HG03108 (cell line): ENCODE measurements at regions not wholly inside any gene's neighbourhood (a gene's known extent, or its start where the extent isn't known, plus 50 kb on each side); places are given as distances from the start of the nearest gene placed in this dataset.

Source experiments
- ATAC-seq: cut with Tn5 transposase; IDR thresholded peaks from one replicate; pipeline ENCODE4 v1.9.1; 2021; ENCODE audit warnings: moderate library complexity; ENCODE audit not compliant: unreplicated experiment

DNA sequence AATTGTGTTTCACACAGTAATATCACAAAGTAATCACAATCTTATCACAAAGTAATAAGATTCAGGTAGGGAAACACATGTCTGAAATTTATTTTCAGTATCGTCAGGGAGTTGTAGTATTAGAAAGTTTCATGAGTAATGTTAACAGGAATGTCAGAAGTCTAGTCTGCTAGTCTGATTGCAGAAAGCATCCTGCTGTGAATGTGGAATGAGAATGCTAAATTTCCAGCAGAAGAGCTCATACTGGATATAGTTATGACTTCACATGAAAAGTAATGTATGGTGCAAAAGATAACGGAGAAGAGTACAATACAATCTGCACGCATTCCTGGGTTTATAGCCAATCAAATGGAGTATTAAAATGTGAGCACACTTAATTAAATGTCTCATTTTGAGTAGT, 494.7 kb upstream of the SETBP1 start:
- ATAC-seq = no peak

GRCh38 chr18:44187090-44187489, 493.6 kb upstream of the SETBP1 start:
- ATAC-seq = no peak

DNA sequence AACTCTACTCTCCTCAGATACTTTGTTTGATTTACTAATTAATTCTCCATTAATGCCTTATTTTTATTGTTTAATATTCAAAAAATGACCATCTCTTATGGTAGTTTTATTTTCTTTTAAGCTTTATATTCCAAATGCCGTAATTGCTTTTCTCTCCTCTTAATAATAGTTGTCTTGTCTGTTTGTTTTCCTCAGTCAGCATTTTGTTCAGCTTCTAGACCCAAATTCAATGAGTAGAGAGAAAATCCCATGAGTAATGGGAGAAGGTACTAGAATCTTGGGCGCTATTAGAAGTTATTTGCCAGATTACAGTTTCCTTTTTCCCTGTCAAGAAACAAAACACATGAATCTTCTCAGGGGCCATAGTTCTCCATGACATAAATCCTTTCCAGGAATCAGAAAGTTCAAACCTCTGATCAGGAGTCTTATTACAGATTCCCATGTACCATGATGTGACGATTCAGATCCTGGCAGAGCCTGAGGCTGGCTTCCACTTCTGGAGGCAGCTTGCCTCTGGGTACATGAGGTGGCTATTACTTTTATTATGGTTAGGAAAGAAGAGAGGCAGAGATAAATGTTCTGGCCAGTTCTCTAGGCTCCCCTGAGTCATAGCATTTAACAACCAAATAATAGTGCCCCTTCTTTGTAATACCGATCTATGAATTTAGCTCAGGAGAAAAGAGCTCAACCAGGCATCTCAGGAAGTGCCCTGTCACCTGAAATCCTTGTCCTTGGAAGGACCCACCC, 485.1 kb upstream of the SETBP1 start:
- ATAC-seq = no peak

DNA sequence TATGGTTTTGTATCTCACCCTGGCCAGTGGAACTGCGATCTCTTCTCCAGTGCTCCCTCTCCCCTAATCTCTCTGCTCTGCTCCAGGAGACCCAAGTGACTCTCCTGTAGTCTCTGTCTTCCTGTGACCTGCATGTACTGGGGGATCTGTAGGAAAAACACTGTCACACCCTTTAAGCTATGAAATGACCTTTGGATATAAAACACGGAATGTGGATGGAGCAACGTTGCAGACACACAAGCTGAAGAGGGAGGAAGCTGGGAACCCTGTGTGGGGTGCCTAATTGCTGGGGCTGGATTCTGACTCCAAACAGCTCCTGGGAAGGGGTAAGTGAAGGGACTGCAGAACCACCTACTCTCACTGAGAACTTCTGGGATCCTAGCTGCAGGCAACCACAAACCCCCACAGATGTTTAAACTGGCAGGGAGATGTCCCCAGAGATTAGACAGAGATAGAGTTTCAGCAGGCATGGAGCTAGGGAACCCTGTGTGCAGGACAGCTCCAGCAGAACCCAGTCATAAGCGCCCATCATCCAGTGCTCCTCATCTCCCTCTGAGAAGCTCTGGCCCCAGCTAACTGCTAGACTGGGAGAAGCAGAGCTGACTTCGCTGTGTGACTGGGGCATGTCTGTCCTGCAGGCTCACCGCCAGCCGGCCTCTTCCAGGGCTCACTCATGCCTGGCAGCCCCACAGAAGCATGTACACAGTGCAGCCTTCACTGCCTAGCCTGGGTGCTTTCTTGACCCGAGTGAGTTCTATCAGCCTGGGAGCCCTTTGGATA, 482.7 kb upstream of the SETBP1 start:
- ATAC-seq = no peak

DNA sequence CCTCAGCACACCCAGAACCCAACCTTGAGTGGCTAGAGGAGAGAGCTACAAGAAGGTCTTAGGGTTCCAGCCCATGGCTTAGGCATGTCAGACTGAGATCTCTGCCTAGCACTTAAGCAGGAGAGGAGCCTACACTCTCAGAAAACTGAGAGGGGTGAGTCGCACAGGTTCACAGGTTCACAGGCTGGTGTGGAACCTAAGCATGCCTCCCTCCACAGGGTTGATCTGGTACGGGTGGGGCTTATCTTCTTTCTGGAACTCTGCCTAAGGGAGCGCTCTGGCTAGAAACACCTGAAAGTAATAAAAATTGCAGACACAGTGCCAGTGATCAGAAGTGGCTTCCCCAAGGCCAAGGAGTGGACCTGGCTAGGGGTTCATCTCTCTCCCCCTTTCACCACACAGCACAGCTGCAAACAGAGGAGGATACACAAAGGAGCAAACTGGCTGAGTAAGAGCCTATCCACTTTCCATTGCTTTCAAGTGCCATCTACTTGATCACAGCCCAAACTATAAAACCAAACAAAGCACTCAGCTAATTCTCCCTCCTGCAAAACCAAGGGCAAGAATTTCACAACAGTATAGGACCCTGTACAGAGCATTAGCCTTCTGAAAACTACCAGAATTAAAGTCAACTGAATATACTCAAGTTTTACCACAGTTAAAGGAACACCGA, 481.9 kb upstream of the SETBP1 start:
- no peak for ATAC-seq

DNA sequence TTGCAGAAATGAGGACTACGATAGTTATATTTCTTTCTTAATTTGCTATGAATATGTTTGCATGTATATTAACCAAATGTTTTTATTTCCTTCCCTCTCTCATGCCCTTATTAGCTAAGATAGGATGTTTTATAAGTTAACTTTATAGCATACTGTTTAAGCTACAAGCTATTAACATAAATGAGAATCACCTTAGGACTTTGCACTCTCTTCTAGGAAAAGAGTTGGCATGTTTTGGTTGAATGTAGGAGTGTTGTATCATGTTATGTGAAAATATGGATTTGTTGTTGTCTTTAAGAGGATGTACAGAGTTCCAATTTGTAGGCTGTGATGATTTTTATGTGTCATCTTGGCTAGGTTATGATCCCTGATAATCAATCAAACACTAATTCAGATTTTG, 467.4 kb upstream of the SETBP1 start:
- ATAC-seq = no peak

DNA sequence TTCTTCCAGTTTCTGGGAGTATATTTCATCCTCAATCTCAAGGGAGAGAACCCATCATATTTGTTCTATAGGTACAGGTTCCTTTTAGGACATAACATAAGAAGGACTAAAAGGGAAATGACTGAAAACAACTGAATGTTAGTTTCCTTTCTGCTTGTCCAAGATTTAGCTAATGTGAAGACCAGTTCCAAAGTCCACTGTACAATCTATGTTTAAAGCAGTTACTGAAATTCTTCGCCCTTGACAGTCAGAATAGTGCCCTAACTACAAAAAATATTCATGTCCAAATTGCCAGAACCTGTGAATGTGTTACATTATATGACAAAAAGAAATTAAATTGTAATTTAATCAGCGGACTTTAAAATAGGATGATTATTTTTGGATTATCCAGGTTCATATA, 466.3 kb upstream of the SETBP1 start:
- no peak for ATAC-seq

- no peak for ATAC-seq
These were observed 464.5 kb upstream of the SETBP1 start for GRCh38 chr18:44216169-44216568.

DNA sequence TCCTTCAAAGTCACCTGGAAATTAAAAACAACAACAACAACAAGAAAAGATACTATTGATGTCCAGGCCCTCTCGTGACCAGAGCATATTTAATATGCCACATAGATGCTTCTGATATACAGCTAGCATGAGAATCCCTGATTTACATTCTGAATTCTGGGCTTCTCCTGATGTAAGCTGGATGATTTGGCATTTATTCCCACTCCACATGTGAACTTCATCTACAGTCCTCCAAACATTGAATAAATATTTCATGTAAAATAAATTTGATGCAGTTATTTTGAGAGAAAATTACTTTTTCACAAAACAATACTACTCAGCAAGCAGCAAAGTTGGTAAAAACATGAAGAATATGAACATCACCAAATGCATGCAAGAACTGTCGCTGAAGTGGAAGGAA, 453.2 kb upstream of the SETBP1 start:
- ATAC-seq = no peak

DNA sequence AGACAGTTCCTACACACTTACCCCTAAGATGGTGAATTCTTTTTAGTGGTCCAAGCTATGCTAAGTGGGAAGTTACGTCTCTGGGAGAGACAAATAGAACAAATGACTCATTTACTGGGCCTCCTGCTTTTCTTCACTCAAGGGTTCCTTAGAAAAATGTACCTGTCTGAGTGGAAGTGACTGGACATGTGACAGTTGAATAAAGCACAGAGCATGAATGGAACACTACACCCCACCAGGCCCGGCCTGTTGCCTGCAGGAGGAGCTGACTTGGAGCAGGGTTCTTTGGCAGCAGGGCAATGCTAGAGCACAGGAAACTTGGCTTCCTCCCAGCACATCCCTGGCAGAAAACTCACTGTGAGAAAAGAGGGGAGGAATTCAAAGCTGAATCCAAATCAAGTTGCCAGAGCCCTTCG, 451.0 kb upstream of the SETBP1 start:
- no peak for ATAC-seq

GRCh38 chr18:44231936-44232335, 448.8 kb upstream of the SETBP1 start:
- no peak for ATAC-seq

- no peak for ATAC-seq
These were observed 448.2 kb upstream of the SETBP1 start for GRCh38 chr18:44232500-44232899.

GRCh38 chr18:44238454-44238853, 442.2 kb upstream of the SETBP1 start:
- no peak for ATAC-seq

- ATAC-seq = no peak
These were observed 441.8 kb upstream of the SETBP1 start for GRCh38 chr18:44238911-44239310.

- ATAC-seq = no peak
These were observed 439.7 kb upstream of the SETBP1 start for GRCh38 chr18:44241020-44241419.

DNA sequence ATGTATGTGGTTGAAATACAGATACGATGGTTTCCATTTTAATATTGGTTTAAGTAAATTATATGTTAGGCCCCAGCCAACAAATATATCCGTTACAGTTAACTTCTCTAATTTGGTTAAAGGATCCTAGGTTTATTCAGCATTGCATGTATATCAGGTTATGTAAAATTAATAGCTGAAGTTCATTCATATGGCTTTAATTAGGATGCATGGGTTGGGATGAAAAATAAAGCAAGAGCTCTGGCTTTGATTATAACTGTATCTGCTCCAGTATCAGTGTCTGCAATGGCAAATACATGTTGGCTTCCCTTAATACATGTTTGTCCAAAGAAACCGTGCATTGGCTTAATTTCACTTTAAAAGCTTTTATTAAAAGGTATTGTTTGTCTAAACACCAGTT, 435.7 kb upstream of the SETBP1 start:
- no peak for ATAC-seq

GRCh38 chr18:44246001-44246400, 434.7 kb upstream of the SETBP1 start:
- ATAC-seq = no peak

- ATAC-seq = no peak
These were observed 422.6 kb upstream of the SETBP1 start for GRCh38 chr18:44258086-44258485.

DNA sequence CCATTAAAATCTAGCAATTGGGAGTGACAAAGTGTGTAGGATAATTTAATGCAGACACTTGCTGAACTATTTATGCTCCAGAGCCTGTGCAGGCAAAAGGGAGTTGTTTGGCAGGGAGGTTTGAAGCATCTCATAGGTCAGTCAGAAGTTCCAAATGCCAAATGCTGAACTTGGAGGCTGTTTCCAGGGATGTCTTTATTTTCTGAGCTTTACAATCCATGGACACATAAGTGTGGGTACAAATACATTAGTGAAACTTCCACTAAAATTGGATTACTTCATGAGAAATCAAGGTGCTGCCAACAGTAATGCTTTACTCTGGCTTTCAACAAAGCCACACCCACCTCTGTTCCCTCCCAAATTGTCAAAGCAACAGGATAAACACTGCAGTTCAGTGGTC, 422.1 kb upstream of the SETBP1 start:
- ATAC-seq = no peak

GRCh38 chr18:44259610-44260009, 421.1 kb upstream of the SETBP1 start:
- ATAC-seq = no peak

DNA sequence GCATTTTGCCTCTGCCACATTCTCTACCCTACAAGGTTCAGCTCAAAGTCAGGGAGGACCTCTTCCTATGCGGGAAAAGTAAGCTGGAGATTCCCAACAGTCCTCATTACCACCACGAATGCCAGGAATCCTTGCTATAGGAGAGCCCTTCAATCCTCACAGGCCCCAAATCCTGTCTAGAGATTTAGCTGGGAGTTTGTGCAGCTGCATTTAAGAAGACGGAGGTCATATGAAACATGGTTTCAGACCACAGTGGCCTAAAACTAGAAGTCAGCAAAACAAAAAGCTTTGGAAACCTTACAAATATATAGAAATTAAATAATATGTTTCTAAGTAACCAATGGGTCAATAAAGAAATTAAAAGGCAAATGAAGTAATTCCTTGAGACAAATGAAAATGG, 415.3 kb upstream of the SETBP1 start:
- ATAC-seq = no peak

- no peak for ATAC-seq
These were observed 407.4 kb upstream of the SETBP1 start for GRCh38 chr18:44273298-44273697.
